ENCODE measurements at regions not wholly inside any gene's neighbourhood (a gene's known extent, or its start where the extent isn't known, plus 50 kb on each side); places are given as distances from the start of the nearest gene placed in this dataset.

DNA sequence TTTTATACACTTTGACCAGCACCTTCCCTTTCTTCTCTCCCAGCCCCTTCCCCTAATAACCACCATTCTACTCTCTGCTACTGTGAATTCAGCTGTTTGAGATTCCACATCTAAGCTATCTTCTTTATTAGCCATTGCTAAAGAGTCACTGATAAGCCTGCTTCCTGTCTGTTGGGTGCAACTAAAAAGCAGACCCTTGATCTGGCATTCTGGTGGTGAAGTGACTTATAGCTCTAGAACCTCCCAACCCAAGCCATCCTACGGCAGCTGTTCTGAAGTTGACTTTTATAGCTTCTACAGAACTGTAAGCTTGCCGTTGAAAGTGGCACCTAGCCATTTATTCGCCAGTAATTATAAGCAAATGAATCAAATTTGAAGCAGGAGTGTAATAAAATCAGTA is 105.6 kb downstream of the AHR start:
- TF ChIP-seq, protein P1, sequence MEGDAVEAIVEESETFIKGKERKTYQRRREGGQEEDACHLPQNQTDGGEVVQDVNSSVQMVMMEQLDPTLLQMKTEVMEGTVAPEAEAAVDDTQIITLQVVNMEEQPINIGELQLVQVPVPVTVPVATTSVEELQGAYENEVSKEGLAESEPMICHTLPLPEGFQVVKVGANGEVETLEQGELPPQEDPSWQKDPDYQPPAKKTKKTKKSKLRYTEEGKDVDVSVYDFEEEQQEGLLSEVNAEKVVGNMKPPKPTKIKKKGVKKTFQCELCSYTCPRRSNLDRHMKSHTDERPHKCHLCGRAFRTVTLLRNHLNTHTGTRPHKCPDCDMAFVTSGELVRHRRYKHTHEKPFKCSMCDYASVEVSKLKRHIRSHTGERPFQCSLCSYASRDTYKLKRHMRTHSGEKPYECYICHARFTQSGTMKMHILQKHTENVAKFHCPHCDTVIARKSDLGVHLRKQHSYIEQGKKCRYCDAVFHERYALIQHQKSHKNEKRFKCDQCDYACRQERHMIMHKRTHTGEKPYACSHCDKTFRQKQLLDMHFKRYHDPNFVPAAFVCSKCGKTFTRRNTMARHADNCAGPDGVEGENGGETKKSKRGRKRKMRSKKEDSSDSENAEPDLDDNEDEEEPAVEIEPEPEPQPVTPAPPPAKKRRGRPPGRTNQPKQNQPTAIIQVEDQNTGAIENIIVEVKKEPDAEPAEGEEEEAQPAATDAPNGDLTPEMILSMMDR (IDR thresholded peaks at IDR 0.05), result no peak
- no peak for TF ChIP-seq POLR2A (IDR thresholded peaks at IDR 0.05)

Measured in breast epithelium (tissue), 3 donors.